B cell (primary cell): ENCODE measurements at regions not wholly inside any gene's neighbourhood (a gene's known extent, or its start where the extent isn't known, plus 50 kb on each side); places are given as distances from the start of the nearest gene placed in this dataset.

ENCODE experiments used
- ATAC-seq: fragments of 200-7000 bp; cut with Tn5 transposase; one replicate; pipeline ENCODE4 v1.10.0; 2021; ENCODE audit warnings: low read depth, mild to moderate bottlenecking, moderate number of reproducible peaks, moderate library complexity
- CTCF ChIA-PET: fragments of 350-600 bp; sonication (Branson Sonifier 250); formaldehyde crosslinking; loops from one replicate; lab custom pipeline; 2021; ENCODE audit warnings: antibody characterized with exemption, inconsistent platforms; lab: Charles Lee
- POLR2A ChIA-PET: fragments of 350-600 bp; sonication (Branson Sonifier 250); formaldehyde crosslinking; loops from one replicate; lab custom pipeline; 2021; ENCODE audit warnings: antibody characterized with exemption; lab: Charles Lee
- DNase-seq: peaks from one replicate; pipeline ENCODE4 v3.0.0; 2013
- H2AFZ ChIP-seq: 2 replicates; pipeline ENCODE4 v1.6.1; 2012; ENCODE audit warnings: mild to moderate bottlenecking, low read depth, low read length; ENCODE audit not compliant: insufficient read depth, poor library complexity, severe bottlenecking
- H3K27ac ChIP-seq, 2 donors: 1 replicate in 1 of 2; 2 replicates in 1 of 2; pipeline ENCODE4 v1.5.1; 2012 to 2013; ENCODE audit warnings: low read length in 2 of 2, mild to moderate bottlenecking in 2 of 2, moderate library complexity in 1 of 2
- H3K27me3 ChIP-seq, 4 experiments: fragments of 200-600 bp in 1 of 4; sonication (generic) in 1 of 4; replicated peaks in 1 of 4; 1 replicate in 2 of 4; 2 replicates in 2 of 4; pipeline versions ENCODE4 v1.6.1 to v1.7.0; 2013 to 2016; ENCODE audit warnings: low read length in 3 of 4, mild to moderate bottlenecking in 2 of 4, mixed read lengths in 1 of 4, moderate library complexity in 1 of 4; ENCODE audit not compliant: insufficient read depth in 4 of 4, control insufficient read depth in 3 of 4; ENCODE audit errors: control extremely low read depth in 1 of 4
- H3K36me3 ChIP-seq, 2 experiments: replicated peaks in 1 of 2; 1 replicate in 1 of 2; 2 replicates in 1 of 2; pipeline versions ENCODE4 v1.6.1 to v1.7.1; 2013; ENCODE audit warnings: low read length in 1 of 2; ENCODE audit not compliant: insufficient read depth in 2 of 2, control insufficient read depth in 1 of 2; ENCODE audit errors: control extremely low read depth in 1 of 2, extremely low read depth in 1 of 2
- H3K4me1 ChIP-seq, 2 donors: fragments of 200-600 bp in 1 of 2; sonication (generic) in 1 of 2; 1 replicate in 1 of 2; 2 replicates in 1 of 2; pipeline versions ENCODE4 v1.5.1 to v1.6.1; 2013 to 2017; ENCODE audit warnings: low read length in 2 of 2; ENCODE audit not compliant: control insufficient read depth in 2 of 2, insufficient read depth in 2 of 2
- H3K4me2 ChIP-seq: replicated peaks from 2 replicates; pipeline ENCODE3; 2012; ENCODE audit warnings: mild to moderate bottlenecking, low read depth, low read length; ENCODE audit not compliant: poor library complexity, severe bottlenecking
- H3K4me3 ChIP-seq, 5 experiments: fragments of 200-600 bp in 1 of 5; sonication (generic) in 1 of 5; 1 replicate in 3 of 5; 2 replicates in 2 of 5; pipeline versions ENCODE4 v1.5.1 to v1.7.0; 2011 to 2016; ENCODE audit warnings: low read length in 4 of 5, mild to moderate bottlenecking in 4 of 5, low read depth in 2 of 5, control low read depth in 1 of 5, moderate library complexity in 1 of 5; ENCODE audit not compliant: insufficient read depth in 1 of 5; ENCODE audit errors: control extremely low read depth in 1 of 5, extremely low read depth in 1 of 5
- H3K79me2 ChIP-seq: fragments of 200-600 bp; sonication (generic); one replicate; pipeline ENCODE4 v1.6.0; 2016; ENCODE audit warnings: low read length; ENCODE audit not compliant: control insufficient read depth, insufficient read depth
- H3K9ac ChIP-seq: fragments of 200-600 bp; sonication (generic); 2 replicates; pipeline ENCODE4 v1.6.1; 2017; ENCODE audit warnings: mild to moderate bottlenecking, low read length, moderate library complexity
- H3K9me3 ChIP-seq, 3 donors: one replicate each; pipeline versions ENCODE4 v1.6.1 to v1.7.1; 2013; ENCODE audit warnings: low read length in 2 of 3; ENCODE audit not compliant: control insufficient read depth in 2 of 3, insufficient read depth in 1 of 3; ENCODE audit errors: control extremely low read depth in 1 of 3
- H4K20me1 ChIP-seq: 2 replicates; pipeline ENCODE4 v1.6.0; 2012; ENCODE audit warnings: mild to moderate bottlenecking, low read length; ENCODE audit not compliant: insufficient read depth, control insufficient read depth, poor library complexity, severe bottlenecking
- H3K27ac Mint-ChIP-seq: one replicate; pipeline ENCODE4 v1.8.0; 2021; ENCODE audit warnings: mixed read lengths
- H3K27me3 Mint-ChIP-seq: one replicate; pipeline ENCODE4 v1.8.0; 2021; ENCODE audit warnings: mixed read lengths
- H3K4me1 Mint-ChIP-seq: one replicate; pipeline ENCODE4 v1.8.0; 2021; ENCODE audit warnings: mixed read lengths
- H3K4me3 Mint-ChIP-seq: one replicate; pipeline ENCODE4 v1.8.0; 2021; ENCODE audit warnings: mixed read lengths
- H3K9me3 Mint-ChIP-seq: one replicate; pipeline ENCODE4 v1.8.0; 2022; ENCODE audit warnings: mixed read lengths; ENCODE audit not compliant: insufficient read depth
- EZH2 ChIP-seq: IDR thresholded peaks from 2 replicates; pipeline ENCODE4 v1.6.1; 2012; ENCODE audit warnings: borderline replicate concordance, low read depth, mild to moderate bottlenecking, moderate library complexity, low read length; ENCODE audit not compliant: insufficient read depth, poor library complexity, severe bottlenecking
- WGBS: methylation state at CpG from one replicate; pipeline ENCODE4 v1.1.5; 2013; ENCODE audit warnings: missing lambda C conversion rate; ENCODE audit not compliant: insufficient coverage; 5-methylcytosine and 5-hydroxymethylcytosine counted together
- intact Hi-C: fragments of 100-400 bp; cut with micrococcal nuclease; formaldehyde crosslinking; loops from one replicate; pipeline ENCODE4 v1.10.0; 2022
- TF ChIP-seq, protein P1 (sequence below): fragments of 200-600 bp; IDR thresholded peaks from one replicate; pipeline ENCODE4 v1.8.0; 2022; ENCODE audit warnings: antibody characterized with exemption, mild to moderate bottlenecking

DNA sequence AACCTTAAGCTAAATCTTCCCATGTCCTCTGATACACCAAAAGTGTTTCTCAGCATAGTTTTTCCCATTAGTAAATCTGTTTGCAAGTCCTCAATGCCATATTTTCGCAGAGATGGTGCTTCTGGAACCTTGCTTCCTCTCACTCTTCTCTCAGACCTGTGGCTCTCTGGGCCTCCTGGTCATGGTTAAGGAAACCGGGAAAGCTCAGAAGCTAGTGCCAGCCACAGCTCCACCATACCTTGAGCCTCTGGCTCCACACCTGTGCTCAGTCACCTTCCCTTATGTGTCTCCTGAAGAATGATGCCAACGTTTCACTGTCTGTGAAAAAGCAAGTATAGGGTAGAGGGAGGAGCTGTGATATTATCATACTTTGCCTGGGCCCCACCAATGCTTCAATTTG lies 149.6 kb downstream of the CYP26A1 start:
- WGBS, result 94% methylated on average over 2 of the region's 3 CpGs
- H3K4me3 ChIP-seq, result no peak overlapping the region
- no peaks in the 10 kb centered on the region for H3K36me3 ChIP-seq
- no peak overlapping the region for H3K9ac ChIP-seq
- peaks cover 16% of the 10 kb centered on the region for H3K27me3 Mint-ChIP-seq
- no peak overlapping the region for H3K4me2 ChIP-seq
- POLR2A ChIA-PET, result no interaction called here
- H3K27ac Mint-ChIP-seq, result no peak overlapping the region
- CTCF ChIA-PET, result no interaction called here
- no peak overlapping the region for H2AFZ ChIP-seq
- no peaks in the 10 kb centered on the region for H3K79me2 ChIP-seq
- intact Hi-C loops, result no loop called here
- H3K4me3 Mint-ChIP-seq, result no peak overlapping the region
- H3K4me1 Mint-ChIP-seq, result no peaks in the 10 kb centered on the region
- no peaks in the 10 kb centered on the region for H3K4me1 ChIP-seq
- H4K20me1 ChIP-seq, result no peaks in the 10 kb centered on the region
- no peak overlapping the region for H3K27ac ChIP-seq
- H3K27me3 ChIP-seq, result no peaks in the 10 kb centered on the region
- no peaks in the 10 kb centered on the region for H3K9me3 ChIP-seq
- TF ChIP-seq, protein P1, sequence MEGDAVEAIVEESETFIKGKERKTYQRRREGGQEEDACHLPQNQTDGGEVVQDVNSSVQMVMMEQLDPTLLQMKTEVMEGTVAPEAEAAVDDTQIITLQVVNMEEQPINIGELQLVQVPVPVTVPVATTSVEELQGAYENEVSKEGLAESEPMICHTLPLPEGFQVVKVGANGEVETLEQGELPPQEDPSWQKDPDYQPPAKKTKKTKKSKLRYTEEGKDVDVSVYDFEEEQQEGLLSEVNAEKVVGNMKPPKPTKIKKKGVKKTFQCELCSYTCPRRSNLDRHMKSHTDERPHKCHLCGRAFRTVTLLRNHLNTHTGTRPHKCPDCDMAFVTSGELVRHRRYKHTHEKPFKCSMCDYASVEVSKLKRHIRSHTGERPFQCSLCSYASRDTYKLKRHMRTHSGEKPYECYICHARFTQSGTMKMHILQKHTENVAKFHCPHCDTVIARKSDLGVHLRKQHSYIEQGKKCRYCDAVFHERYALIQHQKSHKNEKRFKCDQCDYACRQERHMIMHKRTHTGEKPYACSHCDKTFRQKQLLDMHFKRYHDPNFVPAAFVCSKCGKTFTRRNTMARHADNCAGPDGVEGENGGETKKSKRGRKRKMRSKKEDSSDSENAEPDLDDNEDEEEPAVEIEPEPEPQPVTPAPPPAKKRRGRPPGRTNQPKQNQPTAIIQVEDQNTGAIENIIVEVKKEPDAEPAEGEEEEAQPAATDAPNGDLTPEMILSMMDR, result no peak
- TF ChIP-seq EZH2, result no peak
- DNase-seq (no peak), ATAC-seq (no peak)
- H3K9me3 Mint-ChIP-seq, result no peaks in the 10 kb centered on the region

DNA sequence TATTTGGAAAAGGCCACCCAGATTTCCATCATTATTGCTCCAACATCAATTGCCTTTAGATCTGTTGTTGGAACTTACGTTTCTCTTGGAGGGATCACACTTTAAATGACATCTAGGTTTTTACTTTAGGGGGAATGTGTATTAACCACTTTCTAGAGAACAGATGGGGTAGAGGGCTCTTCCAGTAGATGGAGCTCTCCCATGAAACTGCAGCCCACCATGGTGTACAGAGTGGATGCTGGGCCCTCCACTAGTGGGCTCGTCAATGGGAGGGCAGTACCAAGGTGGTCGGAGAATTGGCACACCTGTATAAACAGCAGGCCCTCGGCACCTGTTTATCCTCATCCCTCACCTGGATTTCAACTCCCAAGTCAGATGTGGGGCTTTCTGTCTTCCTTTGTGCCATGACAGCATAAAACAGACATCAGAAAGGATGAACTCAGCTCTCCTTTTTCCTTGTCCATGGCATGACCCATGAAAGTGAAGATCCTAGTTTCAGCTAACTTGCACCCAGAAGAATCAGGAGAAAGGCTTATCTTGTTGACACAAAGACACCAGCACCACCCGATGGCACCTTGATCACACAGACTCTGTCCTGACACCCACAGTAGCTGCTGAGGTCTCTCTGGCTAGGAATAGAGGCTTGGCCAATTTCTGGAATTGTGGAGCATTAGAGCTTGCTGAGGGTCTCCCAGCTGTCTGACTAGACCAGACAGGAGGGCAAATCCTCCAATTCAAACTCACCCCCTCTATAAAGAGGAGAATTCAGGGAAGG lies 150.5 kb downstream of the CYP26A1 start:
- Mint-ChIP-seq H3K27me3 (peaks cover 13% of the 10 kb centered on the region), H3K27ac (no peak overlapping the region), H3K4me3 (no peak overlapping the region), H3K4me1 (no peaks in the 10 kb centered on the region), H3K9me3 (no peaks in the 10 kb centered on the region)
- Histone ChIP-seq H2AFZ (no peak overlapping the region), H3K79me2 (no peaks in the 10 kb centered on the region), H4K20me1 (no peaks in the 10 kb centered on the region), H3K4me2 (no peak overlapping the region), H3K27ac (no peak overlapping the region), H3K9me3 (no peaks in the 10 kb centered on the region), H3K9ac (no peak overlapping the region), H3K4me3 (no peak overlapping the region), H3K4me1 (no peaks in the 10 kb centered on the region), H3K36me3 (no peaks in the 10 kb centered on the region), H3K27me3 (no peaks in the 10 kb centered on the region)
- intact Hi-C loops, result no loop called here
- ChIA-PET POLR2A (no interaction called here), CTCF (interaction anchor here (0.6 kb wide), 1 partner anchor 641 kb away, joined by 3 read pairs; no protein-coding TSS in a partner anchor)
- 100% methylated on average over 2 of the region's 5 CpGs for WGBS
- TF ChIP-seq EZH2, result no peak
- TF ChIP-seq, protein P1, result no peak
- DNase-seq, result no peak
- ATAC-seq, result no peak
